Peyer's patch (tissue), 4 donors: ENCODE measurements at regions not wholly inside any gene's neighbourhood (a gene's known extent, or its start where the extent isn't known, plus 50 kb on each side); places are given as distances from the start of the nearest gene placed in this dataset.
A peak's percentile ranks its signal among the peaks of the same experiment; 100 is the strongest.

Experiments used
- DNase-seq, 3 donors: peaks; one replicate each; pipeline ENCODE4 v3.0.0-alpha.2; 2017 to 2019
- H3K27ac ChIP-seq, 4 donors: fragments of 200-600 bp; sonication (generic); one replicate each; pipeline ENCODE4 v1.5.1; 2016 to 2019
- H3K27me3 ChIP-seq, 2 donors: fragments of 200-600 bp; sonication (generic); one replicate each; pipeline ENCODE4 v1.5.1; 2019
- H3K36me3 ChIP-seq, 3 donors: fragments of 200-600 bp; sonication (generic); one replicate each; pipeline ENCODE4 v1.5.1; 2016 to 2019
- H3K4me1 ChIP-seq, 4 donors: fragments of 200-600 bp; sonication (generic); one replicate each; pipeline ENCODE4 v1.5.1; 2016 to 2019
- H3K4me3 ChIP-seq, 4 donors: fragments of 200-600 bp; sonication (generic); 1 replicate in 3 of 4; 2 replicates in 1 of 4; pipeline ENCODE4 v1.5.1; 2016 to 2019; ENCODE audit warnings: mild to moderate bottlenecking in 1 of 4
- H3K9me3 ChIP-seq, 4 donors: fragments of 200-600 bp; sonication (generic); one replicate each; pipeline ENCODE4 v1.5.1; 2016 to 2019; ENCODE audit warnings: mild to moderate bottlenecking in 1 of 4
- POLR2A ChIP-seq, 2 donors: fragments of 450-650 bp; IDR thresholded peaks; one replicate each; pipeline ENCODE4 v1.5.1; 2017; ENCODE audit warnings: antibody characterized with exemption in 2 of 2, mild to moderate bottlenecking in 2 of 2, moderate library complexity in 2 of 2
- TF ChIP-seq, protein P1 (sequence below), 6 experiments: fragments of 450-650 bp in 4 of 6; fragments of 200-600 bp in 2 of 6; sonication (generic) in 1 of 6; IDR thresholded peaks; one replicate each; pipeline ENCODE4 v1.5.1; 2017 to 2019; ENCODE audit warnings: antibody characterized with exemption in 6 of 6, mild to moderate bottlenecking in 3 of 6, moderate library complexity in 1 of 6

DNA sequence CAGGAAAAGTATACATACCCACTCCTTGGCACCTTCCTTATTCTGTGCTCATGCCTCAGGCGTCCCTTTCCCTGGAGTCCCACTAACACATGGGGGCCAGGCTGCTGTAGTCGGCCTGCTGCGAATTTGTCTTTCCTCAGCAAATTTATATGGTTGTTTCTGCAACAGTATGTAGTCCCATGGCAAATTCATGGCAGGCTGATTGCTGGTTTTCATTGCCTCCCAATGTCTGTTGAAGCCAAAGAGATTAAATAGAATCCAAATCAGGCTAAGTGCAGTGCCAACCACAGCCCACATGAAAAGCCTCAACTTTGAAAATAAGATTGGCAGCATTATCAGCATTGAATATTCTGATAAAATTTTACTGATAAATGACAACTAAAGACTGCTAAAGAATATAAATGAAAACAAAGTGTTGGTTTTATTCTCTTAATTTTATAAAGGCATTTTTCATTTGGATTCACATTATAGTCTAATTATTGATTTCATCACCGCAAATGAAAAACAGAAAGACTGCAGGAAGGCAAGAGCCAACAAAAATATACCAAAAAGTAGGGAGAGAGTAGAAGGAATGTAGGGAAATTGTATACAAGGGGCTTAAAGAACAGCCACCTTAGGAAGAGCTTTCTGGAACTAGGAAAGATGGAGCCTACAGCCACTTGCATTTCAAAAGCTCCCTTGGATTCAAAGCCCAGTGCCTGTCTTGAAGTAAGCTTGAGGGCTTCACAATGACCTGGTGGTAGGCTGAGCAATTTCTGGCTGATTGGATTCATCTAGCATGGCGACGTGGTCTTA, 283.7 kb upstream of the MMADHC start:
- no peak for DNase-seq
- Histone ChIP-seq H3K27ac (no peak overlapping the region), H3K4me3 (no peak overlapping the region), H3K36me3 (no peaks in the 10 kb centered on the region), H3K27me3 (no peaks in the 10 kb centered on the region), H3K9me3 (no peaks in the 10 kb centered on the region), H3K4me1 (no peaks in the 10 kb centered on the region)
- TF ChIP-seq, protein P1, sequence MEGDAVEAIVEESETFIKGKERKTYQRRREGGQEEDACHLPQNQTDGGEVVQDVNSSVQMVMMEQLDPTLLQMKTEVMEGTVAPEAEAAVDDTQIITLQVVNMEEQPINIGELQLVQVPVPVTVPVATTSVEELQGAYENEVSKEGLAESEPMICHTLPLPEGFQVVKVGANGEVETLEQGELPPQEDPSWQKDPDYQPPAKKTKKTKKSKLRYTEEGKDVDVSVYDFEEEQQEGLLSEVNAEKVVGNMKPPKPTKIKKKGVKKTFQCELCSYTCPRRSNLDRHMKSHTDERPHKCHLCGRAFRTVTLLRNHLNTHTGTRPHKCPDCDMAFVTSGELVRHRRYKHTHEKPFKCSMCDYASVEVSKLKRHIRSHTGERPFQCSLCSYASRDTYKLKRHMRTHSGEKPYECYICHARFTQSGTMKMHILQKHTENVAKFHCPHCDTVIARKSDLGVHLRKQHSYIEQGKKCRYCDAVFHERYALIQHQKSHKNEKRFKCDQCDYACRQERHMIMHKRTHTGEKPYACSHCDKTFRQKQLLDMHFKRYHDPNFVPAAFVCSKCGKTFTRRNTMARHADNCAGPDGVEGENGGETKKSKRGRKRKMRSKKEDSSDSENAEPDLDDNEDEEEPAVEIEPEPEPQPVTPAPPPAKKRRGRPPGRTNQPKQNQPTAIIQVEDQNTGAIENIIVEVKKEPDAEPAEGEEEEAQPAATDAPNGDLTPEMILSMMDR (IDR thresholded peaks at IDR 0.05), result no peak
- TF ChIP-seq POLR2A (IDR thresholded peaks at IDR 0.05), result no peak

DNA sequence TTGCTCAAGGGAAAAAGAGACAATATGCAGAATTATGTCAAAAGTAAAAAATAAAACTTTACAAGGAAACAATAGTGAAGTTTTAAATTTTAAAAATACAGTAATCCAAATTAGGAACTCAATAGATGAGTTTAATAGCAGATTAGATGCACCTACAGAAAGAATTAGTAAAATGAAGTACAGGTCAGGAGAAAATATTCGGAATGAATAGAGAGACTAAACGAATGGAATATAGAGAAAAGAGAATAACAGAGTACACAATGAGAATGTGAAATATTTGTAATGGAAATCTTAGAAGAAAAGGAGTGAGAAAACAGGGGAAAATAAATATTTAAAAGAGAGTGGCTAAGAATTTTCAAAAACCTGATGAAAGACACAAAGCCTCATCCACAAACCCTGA, 275.7 kb upstream of the MMADHC start:
- no peaks in the 10 kb centered on the region for H3K27me3 ChIP-seq
- no peak overlapping the region for H3K4me3 ChIP-seq
- no peak for DNase-seq
- TF ChIP-seq, protein P1 (IDR thresholded peaks at IDR 0.05), result no peak
- no peak for TF ChIP-seq POLR2A (IDR thresholded peaks at IDR 0.05)
- no peaks in the 10 kb centered on the region for H3K9me3 ChIP-seq
- no peaks in the 10 kb centered on the region for H3K4me1 ChIP-seq
- no peak overlapping the region for H3K27ac ChIP-seq
- no peaks in the 10 kb centered on the region for H3K36me3 ChIP-seq

DNA sequence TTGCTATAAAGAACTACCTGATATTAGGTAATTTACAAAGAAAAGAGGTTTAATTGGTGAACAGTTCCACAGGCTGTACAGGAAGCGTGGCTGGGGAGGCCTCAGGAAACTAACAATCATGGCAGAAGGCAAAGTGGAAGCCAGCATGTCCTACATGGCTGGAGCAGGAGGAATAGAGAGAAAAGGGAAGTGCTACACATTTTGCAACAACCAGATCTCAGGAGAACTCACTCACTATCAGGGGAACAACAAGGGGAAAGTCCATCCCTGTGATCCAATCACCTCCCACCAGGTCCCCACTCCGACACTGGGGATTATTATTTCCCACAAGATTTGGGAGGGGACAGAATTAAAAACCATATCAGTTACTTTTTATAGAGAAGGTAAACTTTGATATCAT, 273.5 kb upstream of the MMADHC start:
- Histone ChIP-seq H3K4me1 (no peaks in the 10 kb centered on the region), H3K27ac (peak overlapping the region in 1 of 4 donors; percentile 15), H3K4me3 (no peak overlapping the region), H3K36me3 (no peaks in the 10 kb centered on the region), H3K27me3 (no peaks in the 10 kb centered on the region), H3K9me3 (no peaks in the 10 kb centered on the region)
- TF ChIP-seq, protein P1 (IDR thresholded peaks at IDR 0.05), result no peak
- TF ChIP-seq POLR2A (IDR thresholded peaks at IDR 0.05), result no peak
- no peak for DNase-seq

- no peak for TF ChIP-seq POLR2A (IDR thresholded peaks at IDR 0.05)
- TF ChIP-seq, protein P1 (IDR thresholded peaks at IDR 0.05), result no peak
Measured at GRCh38 chr2:149860276-149860921, 272.8 kb upstream of the MMADHC start.

DNA sequence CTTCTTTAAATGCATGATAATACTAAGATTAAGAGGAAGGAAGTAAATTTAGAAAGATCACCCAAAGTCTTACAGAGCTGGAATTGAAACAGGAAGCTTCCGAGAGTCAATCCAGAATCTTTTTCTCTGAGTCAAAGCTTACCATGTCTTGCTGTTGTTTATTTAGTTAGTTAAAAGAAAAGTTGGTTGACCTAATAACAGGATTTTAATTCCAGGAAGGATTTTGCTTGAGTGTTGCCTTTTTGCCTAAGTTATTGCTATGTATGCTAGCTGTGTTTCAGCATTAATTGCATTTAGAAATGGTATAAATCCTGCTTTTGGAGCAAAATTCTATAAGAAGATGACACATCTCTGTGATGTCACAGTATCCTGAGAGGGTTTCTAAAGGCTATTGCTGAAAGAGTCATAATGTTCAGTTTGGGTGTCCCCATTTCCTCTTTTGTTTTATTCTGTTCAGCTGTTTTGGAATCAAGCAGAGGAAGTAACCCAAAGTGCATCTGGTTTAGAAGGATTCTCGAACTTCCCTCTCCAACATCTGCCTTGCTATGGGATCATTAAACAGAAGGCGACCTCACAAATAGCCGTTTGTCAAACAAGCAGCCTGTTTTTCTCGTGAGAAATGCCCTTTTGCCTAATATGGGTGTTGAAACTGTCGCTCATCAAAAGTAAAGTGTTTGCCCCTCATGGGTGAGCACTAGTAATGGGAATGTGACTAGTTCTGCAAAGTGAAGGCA, 271.5 kb upstream of the MMADHC start:
- no peaks in the 10 kb centered on the region for H3K4me1 ChIP-seq
- H3K36me3 ChIP-seq, result no peaks in the 10 kb centered on the region
- DNase-seq, result no peak
- peak overlapping the region in 1 of 4 donors; percentile 34 for H3K27ac ChIP-seq
- no peaks in the 10 kb centered on the region for H3K27me3 ChIP-seq
- H3K9me3 ChIP-seq, result no peaks in the 10 kb centered on the region
- TF ChIP-seq, protein P1 (IDR thresholded peaks at IDR 0.05), result no peak
- TF ChIP-seq POLR2A (IDR thresholded peaks at IDR 0.05), result no peak
- no peak overlapping the region for H3K4me3 ChIP-seq

More at GRCh38 chr2:149860276-149860921, 272.8 kb upstream of the MMADHC start:
- Histone ChIP-seq H3K9me3 (no peaks in the 10 kb centered on the region), H3K27ac (peak overlapping the region in 2 of 4 donors; percentile 8 to 34), H3K36me3 (no peaks in the 10 kb centered on the region), H3K4me1 (no peaks in the 10 kb centered on the region), H3K4me3 (no peak overlapping the region), H3K27me3 (no peaks in the 10 kb centered on the region)
- no peak for DNase-seq
